HG03135 (cell line): ENCODE measurements at regions not wholly inside any gene's neighbourhood (a gene's known extent, or its start where the extent isn't known, plus 50 kb on each side); places are given as distances from the start of the nearest gene placed in this dataset.
"Not testable (repeated sequence)": the region's sequence is repeated elsewhere in the genome, so short reads cannot be mapped to it uniquely, and the experiment has no call there.

Source experiments
- ATAC-seq: cut with Tn5 transposase; IDR thresholded peaks from one replicate; pipeline ENCODE4 v1.9.1; 2021; ENCODE audit warnings: mild to moderate bottlenecking, moderate library complexity; ENCODE audit not compliant: unreplicated experiment

DNA sequence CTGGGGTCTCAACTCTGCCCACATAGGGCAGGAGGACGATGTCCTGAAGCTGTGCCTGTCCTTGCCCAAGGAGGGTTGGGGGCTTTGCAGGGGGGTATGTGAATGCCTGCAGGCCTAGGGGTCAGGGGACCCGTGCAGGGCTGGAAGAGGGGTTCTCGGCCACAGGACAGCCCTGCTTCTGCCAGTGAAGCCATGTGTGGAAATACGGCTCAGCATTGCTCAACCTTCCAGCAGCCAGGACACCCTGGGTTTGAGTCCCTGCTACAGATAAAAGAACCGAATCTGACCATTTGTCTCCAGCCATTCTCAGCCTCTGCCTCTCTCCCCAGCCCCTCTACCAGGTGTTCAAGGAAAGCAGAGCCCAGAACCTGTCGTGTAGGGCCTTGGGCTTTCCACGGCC, 61.9 kb upstream of the SULF2 start:
- not testable (repeated sequence) for ATAC-seq

GRCh38 chr20:47846651-47847050, 61.4 kb upstream of the SULF2 start:
- ATAC-seq, result not testable (repeated sequence)

- ATAC-seq, result not testable (repeated sequence)
Measured at GRCh38 chr20:47845382-47845977, 60.2 kb upstream of the SULF2 start.

GRCh38 chr20:47844568-47844906, 59.3 kb upstream of the SULF2 start:
- ATAC-seq, result not testable (repeated sequence)

GRCh38 chr20:47843886-47844567, 58.7 kb upstream of the SULF2 start:
- no peak for ATAC-seq

- ATAC-seq, result not testable (repeated sequence)
Measured at GRCh38 chr20:47842950-47843349, 57.7 kb upstream of the SULF2 start.

DNA sequence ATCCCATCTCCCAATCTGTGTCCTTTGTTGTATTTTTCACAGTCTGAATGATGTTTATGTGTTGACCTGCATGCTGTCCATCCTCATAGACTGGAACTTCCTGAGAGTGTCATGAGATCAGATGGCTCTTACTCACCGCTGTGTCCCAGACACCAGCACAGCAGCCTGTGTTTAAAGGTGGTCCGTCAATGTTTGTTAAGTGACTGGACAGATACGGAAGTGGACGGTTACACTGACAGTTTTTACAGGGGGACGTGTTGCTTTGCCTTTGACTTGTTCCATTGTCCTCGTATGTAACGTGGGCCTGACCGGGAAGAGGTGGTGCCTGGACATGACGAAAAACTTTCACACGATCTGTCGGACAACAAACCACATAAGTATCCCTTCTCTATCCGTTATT, 56.7 kb upstream of the SULF2 start:
- ATAC-seq, result not testable (repeated sequence)

GRCh38 chr20:47836256-47836817, 51.1 kb upstream of the SULF2 start:
- not testable (repeated sequence) for ATAC-seq
